ENCODE measurements at regions not wholly inside any gene's neighbourhood (a gene's known extent, or its start where the extent isn't known, plus 50 kb on each side); places are given as distances from the start of the nearest gene placed in this dataset.

DNA sequence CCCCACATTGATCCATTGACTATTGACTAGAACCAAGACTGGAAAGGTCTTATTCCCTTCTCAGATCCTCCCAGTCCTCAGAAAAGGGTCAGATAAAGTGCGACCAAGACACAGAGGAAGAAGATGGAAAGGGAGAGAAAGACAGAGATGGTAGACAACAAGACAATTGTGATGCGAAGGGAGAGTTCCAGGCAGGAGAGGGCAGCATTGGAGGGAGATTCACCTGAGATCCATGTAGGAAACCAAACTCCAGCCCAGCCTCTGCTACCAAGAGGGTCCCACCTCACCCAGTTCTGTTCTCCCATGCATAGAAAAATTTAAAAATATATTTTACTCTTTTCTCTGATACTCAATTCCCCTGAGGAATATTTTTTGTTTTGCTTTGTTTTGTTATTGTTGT, 67.3 kb upstream of the TSHZ3 start:
- Histone ChIP-seq H3K23ac (ENCODE audit: low read length) (no peak overlapping the region), H2BK5ac (ENCODE audit: low read length) (no peak overlapping the region), H2AK5ac (ENCODE audit: low read length) (no peak overlapping the region)

DNA sequence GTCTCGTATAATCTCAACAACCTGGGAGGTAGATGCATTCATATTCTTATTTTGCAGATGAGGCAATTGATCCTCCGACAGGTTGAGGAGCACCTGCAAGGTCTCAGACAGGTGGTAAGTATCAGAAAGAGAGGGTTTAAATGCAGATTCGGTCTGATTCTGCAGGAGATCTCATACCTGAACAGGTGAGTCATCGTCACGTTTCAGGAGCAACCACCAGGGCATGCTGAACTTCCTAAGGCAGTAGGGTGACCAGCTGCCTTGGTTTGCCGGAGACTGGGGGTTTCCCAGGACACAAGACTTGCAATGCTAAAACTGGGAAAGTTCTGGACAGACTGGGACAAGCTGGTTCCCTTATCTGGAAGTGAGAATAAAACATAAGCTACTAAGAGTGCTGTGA, 68.8 kb upstream of the TSHZ3 start:
- Histone ChIP-seq H4K5ac (ENCODE audit: low read length) (no peak overlapping the region), H3K4me2 (ENCODE audit: low read length) (no peak overlapping the region), H2BK120ac (ENCODE audit: low read depth, low read length) (no peak overlapping the region), H3K23ac (ENCODE audit: low read length) (no peak overlapping the region), H3K79me1 (ENCODE audit: low read length) (no peaks in the 10 kb centered on the region), H4K8ac (ENCODE audit: low read depth, low read length) (no peak overlapping the region), H3K56ac (ENCODE audit: low read length) (no peak overlapping the region), H3K79me2 (ENCODE audit: control insufficient read depth, insufficient read depth, low read length) (no peaks in the 10 kb centered on the region), H3K18ac (ENCODE audit: low read length) (no peak overlapping the region), H2BK5ac (ENCODE audit: low read length) (no peak overlapping the region), H3K27me3 (ENCODE audit: insufficient read depth, low read length, poor library complexity) (no peaks in the 10 kb centered on the region), H2BK15ac (replicated peaks; ENCODE audit: low read depth) (no peak overlapping the region), H3K4me1 (ENCODE audit: control insufficient read depth, low read depth, low read length) (peaks cover 2% of the 10 kb centered on the region), H3K27ac (ENCODE audit: low read depth, low read length) (no peak overlapping the region), H3K4ac (ENCODE audit: low read depth, low read length) (no peak overlapping the region), H3K36me3 (ENCODE audit: control insufficient read depth, insufficient read depth, low read length) (no peaks in the 10 kb centered on the region), H2AK5ac (ENCODE audit: low read length) (no peak overlapping the region), H3K9ac (ENCODE audit: low read length) (no peak overlapping the region), H3K4me3 (ENCODE audit: low read length) (no peak overlapping the region)
- WGBS (ENCODE audit: extremely low coverage, insufficient coverage, low lambda C conversion rate): no CpG with 5 or more reads among the region's 6 CpGs
- peak; percentile 72 for DNase-seq

More for the DNA sequence above, 67.3 kb upstream of the TSHZ3 start:
- no peaks in the 10 kb centered on the region for H3K79me2 ChIP-seq (ENCODE audit: control insufficient read depth, insufficient read depth, low read length)
- H3K4me1 ChIP-seq (ENCODE audit: control insufficient read depth, low read depth, low read length): peaks cover 2% of the 10 kb centered on the region
- no peak overlapping the region for H3K9ac ChIP-seq (ENCODE audit: low read length)
- no peaks in the 10 kb centered on the region for H3K79me1 ChIP-seq (ENCODE audit: low read length)
- no CpG with 5 or more reads among the region's 2 CpGs for WGBS (ENCODE audit: extremely low coverage, insufficient coverage, low lambda C conversion rate)
- no peak overlapping the region for H3K56ac ChIP-seq (ENCODE audit: low read length)
- H3K4ac ChIP-seq (ENCODE audit: low read depth, low read length): no peak overlapping the region
- no peak overlapping the region for H2BK120ac ChIP-seq (ENCODE audit: low read depth, low read length)
- no peak overlapping the region for H4K5ac ChIP-seq (ENCODE audit: low read length)
- H3K18ac ChIP-seq (ENCODE audit: low read length): no peak overlapping the region
- H3K4me3 ChIP-seq (ENCODE audit: low read length): no peak overlapping the region
- H3K4me2 ChIP-seq (ENCODE audit: low read length): no peak overlapping the region
- no peak overlapping the region for H4K8ac ChIP-seq (ENCODE audit: low read depth, low read length)
- no peaks in the 10 kb centered on the region for H3K36me3 ChIP-seq (ENCODE audit: control insufficient read depth, insufficient read depth, low read length)
- no peak overlapping the region for H2BK15ac ChIP-seq (replicated peaks; ENCODE audit: low read depth)
- no peak overlapping the region for H3K27ac ChIP-seq (ENCODE audit: low read depth, low read length)
- H3K27me3 ChIP-seq (ENCODE audit: insufficient read depth, low read length, poor library complexity): no peaks in the 10 kb centered on the region
- peak; percentile 27 for DNase-seq

DNA sequence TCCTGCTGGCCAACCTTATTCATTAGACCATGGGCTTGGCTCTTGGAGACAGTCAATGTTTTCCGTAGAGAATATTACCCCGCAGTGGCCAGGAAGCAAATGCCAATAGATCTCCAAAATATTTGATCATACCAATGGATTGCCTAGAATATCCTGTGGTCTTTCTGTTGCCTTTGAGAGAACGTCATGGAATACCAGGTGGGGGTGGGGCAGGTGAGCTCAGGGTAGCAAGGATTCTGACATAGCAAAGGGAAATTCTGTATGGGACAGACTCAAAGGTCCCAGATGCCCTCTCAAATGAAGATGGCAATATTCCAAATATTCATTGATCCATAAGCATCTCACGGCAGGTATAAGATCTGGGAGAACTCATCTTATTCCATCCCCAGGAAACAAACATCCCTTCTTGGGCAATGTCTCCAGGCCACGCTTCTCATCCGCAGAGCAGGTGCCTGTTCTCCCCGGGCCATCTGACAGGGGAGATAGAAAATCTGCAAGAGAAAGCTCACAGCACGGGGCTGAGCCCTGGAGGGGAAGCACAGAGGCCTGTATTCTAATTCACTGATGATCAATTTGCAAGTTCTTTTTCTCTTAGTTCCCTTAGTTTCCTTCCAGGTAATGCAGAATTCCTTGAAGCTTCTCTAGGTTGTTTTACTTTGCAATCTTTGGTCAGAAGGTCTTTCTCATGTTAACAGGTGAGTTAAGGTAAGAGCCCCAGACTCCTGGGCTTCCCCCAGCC, 69.6 kb upstream of the TSHZ3 start:
- Histone ChIP-seq H2BK15ac (replicated peaks; ENCODE audit: low read depth) (no peak overlapping the region), H3K4me3 (ENCODE audit: low read length) (no peak overlapping the region), H4K8ac (ENCODE audit: low read depth, low read length) (no peak overlapping the region), H3K4me1 (ENCODE audit: control insufficient read depth, low read depth, low read length) (peaks cover 2% of the 10 kb centered on the region), H2BK120ac (ENCODE audit: low read depth, low read length) (no peak overlapping the region), H3K9ac (ENCODE audit: low read length) (no peak overlapping the region), H3K79me2 (ENCODE audit: control insufficient read depth, insufficient read depth, low read length) (no peaks in the 10 kb centered on the region), H3K4me2 (ENCODE audit: low read length) (no peak overlapping the region), H3K27me3 (ENCODE audit: insufficient read depth, low read length, poor library complexity) (no peaks in the 10 kb centered on the region), H4K5ac (ENCODE audit: low read length) (no peak overlapping the region), H3K56ac (ENCODE audit: low read length) (peak overlapping the region; percentile 40), H2AK5ac (ENCODE audit: low read length) (no peak overlapping the region), H3K36me3 (ENCODE audit: control insufficient read depth, insufficient read depth, low read length) (no peaks in the 10 kb centered on the region), H3K27ac (ENCODE audit: low read depth, low read length) (peak overlapping the region; percentile 12), H3K4ac (ENCODE audit: low read depth, low read length) (no peak overlapping the region), H3K23ac (ENCODE audit: low read length) (no peak overlapping the region), H3K18ac (ENCODE audit: low read length) (no peak overlapping the region), H3K79me1 (ENCODE audit: low read length) (no peaks in the 10 kb centered on the region), H2BK5ac (ENCODE audit: low read length) (no peak overlapping the region)
- DNase-seq: peak; percentile 57
- no CpG with 5 or more reads among the region's 8 CpGs for WGBS (ENCODE audit: extremely low coverage, insufficient coverage, low lambda C conversion rate)

DNA sequence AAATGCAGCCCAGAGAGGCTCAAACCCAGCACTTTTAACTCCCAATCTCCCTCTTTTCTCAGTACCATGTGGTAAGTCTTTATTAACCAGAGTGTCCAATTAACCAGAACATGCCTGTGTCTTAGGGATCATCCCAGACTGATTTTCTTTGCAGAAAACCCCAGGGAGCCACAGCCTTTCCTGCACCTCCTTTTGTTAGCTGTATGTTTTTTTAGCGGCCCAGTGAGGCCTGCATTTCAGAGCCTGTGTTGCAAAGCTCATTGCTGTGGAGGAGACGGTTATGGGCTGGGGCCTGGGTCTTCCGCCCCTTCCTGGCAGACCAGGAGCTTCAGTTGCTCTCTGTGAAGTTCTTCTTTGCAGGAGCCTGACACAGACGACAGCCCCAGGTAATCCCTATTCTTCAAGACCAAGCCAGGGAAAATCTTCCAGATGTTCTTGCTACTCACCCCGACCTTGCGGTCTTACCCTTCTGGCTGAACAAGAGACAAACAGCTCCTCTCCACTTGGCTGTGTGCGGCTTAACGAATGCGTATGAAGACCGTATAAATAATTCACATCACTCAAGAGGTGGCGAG, 70.7 kb upstream of the TSHZ3 start:
- H3K23ac ChIP-seq (ENCODE audit: low read length): no peak overlapping the region
- H2BK120ac ChIP-seq (ENCODE audit: low read depth, low read length): peak overlapping the region; percentile 18
- H3K4me1 ChIP-seq (ENCODE audit: control insufficient read depth, low read depth, low read length): peaks cover 2% of the 10 kb centered on the region
- no peak overlapping the region for H2BK5ac ChIP-seq (ENCODE audit: low read length)
- H4K8ac ChIP-seq (ENCODE audit: low read depth, low read length): no peak overlapping the region
- no peaks in the 10 kb centered on the region for H3K36me3 ChIP-seq (ENCODE audit: control insufficient read depth, insufficient read depth, low read length)
- DNase-seq: no peak
- H3K27ac ChIP-seq (ENCODE audit: low read depth, low read length): no peak overlapping the region
- H3K4ac ChIP-seq (ENCODE audit: low read depth, low read length): no peak overlapping the region
- H3K4me3 ChIP-seq (ENCODE audit: low read length): no peak overlapping the region
- H2BK15ac ChIP-seq (replicated peaks; ENCODE audit: low read depth): no peak overlapping the region
- H4K5ac ChIP-seq (ENCODE audit: low read length): no peak overlapping the region
- no peak overlapping the region for H3K9ac ChIP-seq (ENCODE audit: low read length)
- WGBS (ENCODE audit: extremely low coverage, insufficient coverage, low lambda C conversion rate): no CpG with 5 or more reads among the region's 11 CpGs
- H3K4me2 ChIP-seq (ENCODE audit: low read length): no peak overlapping the region
- no peaks in the 10 kb centered on the region for H3K27me3 ChIP-seq (ENCODE audit: insufficient read depth, low read length, poor library complexity)
- H3K79me2 ChIP-seq (ENCODE audit: control insufficient read depth, insufficient read depth, low read length): no peaks in the 10 kb centered on the region
- no peaks in the 10 kb centered on the region for H3K79me1 ChIP-seq (ENCODE audit: low read length)
- H3K18ac ChIP-seq (ENCODE audit: low read length): peak overlapping the region; percentile 44
- peak overlapping the region; percentile 63 for H3K56ac ChIP-seq (ENCODE audit: low read length)
- no peak overlapping the region for H2AK5ac ChIP-seq (ENCODE audit: low read length)

DNA sequence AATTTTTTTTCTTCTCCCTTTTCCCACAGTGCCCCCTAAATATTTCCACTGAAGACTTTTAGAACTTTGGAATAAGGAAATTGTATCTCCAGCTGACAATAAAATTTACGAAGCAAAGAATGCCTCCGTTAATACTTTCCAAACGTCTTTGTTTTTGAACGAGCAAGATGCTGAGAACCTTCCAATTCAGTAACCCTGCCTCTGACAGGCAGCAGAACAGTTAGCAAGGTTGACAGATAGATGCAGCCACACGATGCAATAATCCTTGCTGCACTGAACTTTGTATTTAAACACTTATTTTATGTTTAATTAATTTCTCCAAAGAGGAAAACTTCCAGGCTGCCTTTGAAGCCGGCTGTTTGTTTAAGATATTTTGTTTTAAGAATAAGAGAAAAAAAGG, 71.8 kb upstream of the TSHZ3 start:
- DNase-seq: no peak
- H2BK120ac ChIP-seq (ENCODE audit: low read depth, low read length): no peak overlapping the region
- H3K27me3 ChIP-seq (ENCODE audit: insufficient read depth, low read length, poor library complexity): no peaks in the 10 kb centered on the region
- H3K4me2 ChIP-seq (ENCODE audit: low read length): no peak overlapping the region
- 100% methylated on average over 1 of the region's 6 CpGs for WGBS (ENCODE audit: extremely low coverage, insufficient coverage, low lambda C conversion rate)
- no peaks in the 10 kb centered on the region for H3K79me2 ChIP-seq (ENCODE audit: control insufficient read depth, insufficient read depth, low read length)
- no peaks in the 10 kb centered on the region for H3K79me1 ChIP-seq (ENCODE audit: low read length)
- no peak overlapping the region for H3K27ac ChIP-seq (ENCODE audit: low read depth, low read length)
- no peaks in the 10 kb centered on the region for H3K36me3 ChIP-seq (ENCODE audit: control insufficient read depth, insufficient read depth, low read length)
- no peak overlapping the region for H2AK5ac ChIP-seq (ENCODE audit: low read length)
- H4K8ac ChIP-seq (ENCODE audit: low read depth, low read length): no peak overlapping the region
- H3K4me3 ChIP-seq (ENCODE audit: low read length): no peak overlapping the region
- H3K18ac ChIP-seq (ENCODE audit: low read length): no peak overlapping the region
- H3K56ac ChIP-seq (ENCODE audit: low read length): no peak overlapping the region
- H3K9ac ChIP-seq (ENCODE audit: low read length): no peak overlapping the region
- no peak overlapping the region for H2BK15ac ChIP-seq (replicated peaks; ENCODE audit: low read depth)
- H2BK5ac ChIP-seq (ENCODE audit: low read length): no peak overlapping the region
- H4K5ac ChIP-seq (ENCODE audit: low read length): no peak overlapping the region
- H3K4me1 ChIP-seq (ENCODE audit: control insufficient read depth, low read depth, low read length): peaks cover 5% of the 10 kb centered on the region
- no peak overlapping the region for H3K23ac ChIP-seq (ENCODE audit: low read length)
- H3K4ac ChIP-seq (ENCODE audit: low read depth, low read length): no peak overlapping the region

Data from mesendoderm (in vitro differentiated cells).